C4-2B (cell line): ENCODE measurements at regions not wholly inside any gene's neighbourhood (a gene's known extent, or its start where the extent isn't known, plus 50 kb on each side); places are given as distances from the start of the nearest gene placed in this dataset.

Experiments used
- H3K27ac ChIP-seq: fragments of 450-650 bp; 2 replicates; pipeline ENCODE4 v1.5.1; 2017
- CTCF ChIP-seq: fragments of 450-650 bp; conservative IDR thresholded peaks from 2 replicates; pipeline ENCODE4 v1.5.1; 2017; ENCODE audit warnings: mild to moderate bottlenecking
- ZFX ChIP-seq: fragments of 450-650 bp; IDR thresholded peaks from 2 replicates; pipeline ENCODE4 v1.6.1; 2017

DNA sequence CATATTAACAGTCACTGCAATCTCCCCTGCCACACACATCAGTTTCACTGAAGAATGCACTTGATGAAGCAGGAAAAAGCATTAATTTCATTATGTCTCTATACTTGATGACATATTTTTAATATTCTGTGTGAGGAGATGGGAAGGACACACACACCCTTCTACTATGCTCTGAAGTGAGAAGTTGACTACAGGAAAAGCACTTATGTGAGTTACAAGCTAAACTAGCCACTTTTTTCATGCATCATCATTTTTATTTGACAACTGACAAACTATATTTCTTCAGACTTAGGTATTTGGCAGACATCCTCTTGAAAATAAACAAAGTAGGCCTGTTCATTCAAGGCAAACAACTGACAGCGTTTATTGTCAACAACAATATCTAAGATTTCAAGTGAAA, 150.4 kb upstream of the ID2 start:
- TF ChIP-seq ZFX (no peak), CTCF (no peak)
- no peak overlapping the region for H3K27ac ChIP-seq

GRCh38 chr2:8532438-8532837, 149.4 kb upstream of the ID2 start:
- no peak overlapping the region for H3K27ac ChIP-seq
- TF ChIP-seq CTCF: no peak
- no peak for TF ChIP-seq ZFX

- TF ChIP-seq CTCF: no peak
- no peak overlapping the region for H3K27ac ChIP-seq
These were observed 147.9 kb upstream of the ID2 start for GRCh38 chr2:8533923-8534322.

- no peak for TF ChIP-seq ZFX
- no peak for TF ChIP-seq CTCF
- H3K27ac ChIP-seq: no peak overlapping the region
These were observed 147.5 kb upstream of the ID2 start for GRCh38 chr2:8534386-8534728.

DNA sequence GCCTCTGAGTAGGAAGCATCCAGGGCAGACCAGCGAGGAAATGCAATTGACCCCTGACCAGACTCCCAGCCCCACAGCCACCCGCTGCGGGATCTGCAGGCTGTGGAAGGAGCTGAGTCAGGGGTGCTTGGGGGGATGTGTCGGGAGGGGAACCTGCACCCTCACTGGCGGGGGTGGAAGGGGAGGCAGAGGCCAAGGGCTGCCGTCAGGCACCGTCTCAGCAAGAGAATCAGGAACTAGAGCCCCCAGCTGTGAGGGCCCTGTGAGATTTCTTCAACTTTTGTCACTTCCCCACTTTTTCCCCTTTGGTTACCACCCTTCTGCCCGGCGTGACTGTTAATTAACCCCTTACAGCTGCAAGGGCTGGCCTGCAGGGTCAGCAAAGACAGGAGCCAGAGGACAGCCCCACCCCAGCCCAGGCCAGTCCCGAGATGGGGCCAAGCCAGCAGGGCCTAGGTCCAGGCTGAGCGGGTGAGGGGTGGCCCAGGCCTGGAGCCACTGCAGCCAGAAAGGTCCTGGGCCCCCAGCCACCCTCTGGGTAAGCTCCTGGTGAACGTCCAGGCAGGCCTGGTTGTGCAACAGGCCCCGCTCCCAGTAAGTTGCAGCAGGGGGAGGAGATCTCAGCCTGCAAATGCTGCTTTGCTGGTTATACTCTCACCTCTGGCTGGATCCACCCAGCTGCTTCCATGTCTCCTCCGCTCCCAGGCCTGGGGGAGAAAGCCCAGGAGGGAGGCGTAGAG, 147.0 kb upstream of the ID2 start:
- peak overlapping the region; percentile 5; the same call in 1 of the 2 replicates for H3K27ac ChIP-seq
- TF ChIP-seq CTCF: no peak
- TF ChIP-seq ZFX: no peak

GRCh38 chr2:8535469-8535795, 146.4 kb upstream of the ID2 start:
- peak overlapping the region; percentile 5; the same call in 1 of the 2 replicates for H3K27ac ChIP-seq
- TF ChIP-seq ZFX: no peak
- TF ChIP-seq CTCF: no peak

DNA sequence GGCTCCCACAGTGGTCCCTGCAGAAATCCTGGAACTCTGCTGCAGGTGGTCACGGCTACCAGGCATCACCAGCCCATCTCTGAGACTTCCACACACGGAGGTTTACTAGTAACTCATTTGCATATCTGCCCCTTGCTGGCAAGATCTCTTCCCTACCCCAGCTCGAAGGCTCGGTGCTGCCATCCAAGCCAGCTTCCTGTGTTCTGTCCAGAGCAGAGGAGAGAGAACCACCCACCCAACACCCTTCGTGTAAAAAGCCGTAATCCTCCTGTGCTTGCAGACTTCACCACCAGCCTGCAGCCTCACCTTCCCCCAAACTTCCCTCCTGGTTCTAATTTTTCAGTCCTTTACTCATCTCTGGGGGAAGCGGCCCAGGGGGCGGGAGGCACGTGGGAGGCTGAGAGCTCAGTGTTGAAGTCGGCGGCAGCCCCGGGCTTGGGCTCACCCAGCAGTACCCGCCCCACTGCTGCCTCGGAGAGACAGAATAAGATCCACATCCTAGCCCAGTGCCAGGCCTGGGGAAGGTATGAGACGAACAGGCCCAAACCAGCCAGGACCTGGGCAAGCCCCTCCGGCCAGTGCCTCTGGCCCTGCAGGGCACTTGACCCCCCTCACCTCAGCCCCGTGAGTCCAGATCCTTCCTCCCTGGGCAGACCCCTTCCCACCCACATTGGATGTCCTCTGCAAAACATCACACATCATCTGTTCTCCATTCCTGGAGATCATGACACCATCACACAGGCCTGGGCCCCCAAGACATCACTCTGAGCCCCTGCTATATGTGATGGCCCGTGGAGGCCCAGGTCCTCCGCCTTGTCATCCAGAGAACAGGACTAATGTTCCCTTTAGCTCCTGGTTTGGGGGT, 145.8 kb upstream of the ID2 start:
- H3K27ac ChIP-seq: no peak overlapping the region
- TF ChIP-seq CTCF (no peak), ZFX (no peak)
